NCI-H82 treated with DMSO at 0.1 percent for 48 hours (cell line): ENCODE measurements at regions not wholly inside any gene's neighbourhood (a gene's known extent, or its start where the extent isn't known, plus 50 kb on each side); places are given as distances from the start of the nearest gene placed in this dataset.
"Not testable (repeated sequence)": the region's sequence is repeated elsewhere in the genome, so short reads cannot be mapped to it uniquely, and the experiment has no call there.

Experiments used
- DNase-seq: peaks from one replicate; lab custom pipeline; 2025; ENCODE audit not compliant: unreplicated experiment; lab: John Stamatoyannopoulos, UW

DNA sequence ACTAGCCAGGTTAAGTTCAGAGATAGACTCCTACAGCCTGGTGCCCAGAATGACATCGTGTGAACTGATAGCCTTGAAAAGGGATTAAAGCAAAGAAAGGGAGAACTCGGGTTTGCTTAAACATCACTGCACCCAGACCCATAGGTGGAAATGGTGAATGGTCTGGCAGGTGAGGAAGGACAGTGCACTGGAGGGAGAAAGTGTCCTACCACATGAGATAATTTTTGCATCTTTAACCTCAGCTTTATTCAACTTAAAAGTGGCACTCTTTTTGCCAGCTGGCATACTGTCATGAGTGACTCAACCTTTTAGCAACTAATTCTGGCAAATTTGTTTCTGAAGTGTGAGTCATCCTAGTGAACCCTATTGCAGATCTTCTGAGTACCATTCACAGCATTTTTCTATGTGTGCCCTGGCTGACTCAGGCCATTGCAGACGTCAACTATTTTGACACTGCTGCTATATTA, 53.0 kb upstream of the DAPP1 start:
- DNase-seq, result no peak

DNA sequence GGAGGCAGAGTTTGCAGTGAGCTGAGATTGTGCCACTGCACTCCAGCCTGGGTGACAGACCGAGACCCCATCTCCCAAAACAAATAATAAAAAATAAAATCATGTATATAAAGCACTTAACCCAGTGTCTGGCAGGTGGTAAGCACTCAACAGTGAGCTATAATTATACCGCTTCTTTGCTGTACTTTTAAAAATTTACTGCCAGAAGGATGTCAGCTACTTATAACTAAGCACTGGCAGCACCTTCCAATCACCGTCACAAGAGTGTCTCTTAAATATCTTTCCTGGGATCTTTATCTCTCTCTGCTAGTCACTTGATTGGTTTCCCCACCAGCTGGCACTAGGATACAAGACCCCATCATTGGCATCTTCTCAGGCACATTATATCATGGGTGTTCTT, 53.9 kb upstream of the DAPP1 start:
- DNase-seq, result no peak

DNA sequence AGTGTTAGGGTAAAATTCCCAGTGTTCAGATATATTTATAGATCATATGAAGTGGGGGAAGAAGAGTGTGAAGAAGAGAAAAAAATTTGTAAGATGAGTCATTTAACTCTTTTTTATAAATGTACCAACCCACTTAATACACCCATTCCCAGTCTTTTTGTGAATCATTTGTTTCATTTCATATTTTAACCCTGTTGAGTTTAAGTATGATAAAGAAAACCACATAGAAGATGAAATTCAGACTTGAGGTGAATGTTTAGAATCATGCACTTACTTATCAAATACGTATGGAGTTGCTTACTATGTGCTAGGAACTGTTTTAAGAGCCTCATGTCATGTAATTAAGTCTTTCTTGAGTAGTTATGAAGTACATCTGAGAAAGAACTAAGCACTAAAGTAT, 56.6 kb upstream of the DAPP1 start:
- DNase-seq, result no peak

DNA sequence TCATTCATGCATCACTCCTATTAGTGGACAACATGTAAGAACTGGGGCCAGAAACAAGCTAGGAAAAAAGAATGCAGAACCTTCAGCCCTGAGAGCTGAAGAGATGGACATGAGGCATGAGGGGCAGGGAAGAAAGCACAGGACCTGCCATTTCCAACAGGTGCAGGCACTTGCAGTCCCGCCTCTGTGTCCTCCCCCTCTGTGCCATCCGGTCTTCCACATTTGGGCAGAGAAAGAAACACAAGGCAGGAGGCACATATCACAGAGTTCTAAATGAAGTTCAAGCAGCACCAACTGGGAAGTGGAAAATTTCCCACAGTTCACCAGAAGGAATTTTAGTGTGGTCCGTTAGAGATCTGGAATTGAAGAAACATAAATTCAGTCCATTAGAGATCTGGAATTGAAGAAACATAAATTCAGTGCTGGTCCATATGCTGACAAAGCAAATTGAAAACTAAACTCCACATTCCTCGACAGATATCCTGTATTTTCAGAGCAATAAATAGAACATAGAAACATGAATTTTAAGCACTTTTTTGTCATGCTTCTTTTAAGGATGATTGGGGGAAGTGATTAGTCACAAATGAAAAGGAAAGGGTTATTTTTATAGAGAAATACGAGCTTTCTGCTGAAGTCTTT, 57.2 kb upstream of the DAPP1 start:
- DNase-seq, result no peak

DNA sequence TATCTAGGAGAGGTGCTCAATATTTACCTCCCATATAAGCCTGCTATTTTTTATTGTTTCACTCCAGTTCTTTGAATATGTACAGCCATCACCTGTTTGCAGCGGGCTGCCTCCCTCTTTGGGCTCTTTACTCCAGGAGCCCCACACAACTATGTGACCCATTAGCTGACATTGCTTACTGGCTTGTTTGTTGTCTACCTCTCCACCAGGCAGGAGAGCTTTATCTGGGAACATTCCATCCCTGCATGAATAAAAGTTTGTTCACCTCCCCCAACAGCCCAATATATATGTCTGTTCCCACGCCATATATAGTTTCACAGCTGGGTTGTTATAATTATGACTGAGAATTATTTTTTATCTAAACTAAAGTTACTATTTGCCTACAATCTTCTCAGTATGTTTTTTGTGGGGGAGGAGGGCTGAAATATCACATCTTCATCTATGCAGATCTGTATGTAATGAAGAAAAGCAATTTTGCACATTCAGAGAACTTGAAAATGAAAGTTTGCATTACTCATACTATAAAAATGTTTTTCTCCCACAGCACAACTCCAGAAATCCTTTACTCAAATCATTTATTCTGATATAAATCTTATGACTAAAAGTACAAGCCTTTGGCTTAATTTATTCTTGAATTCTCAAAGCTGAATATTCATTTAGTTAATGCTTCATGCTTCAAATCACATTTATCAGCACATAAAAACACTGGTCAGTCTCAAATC, 61.2 kb upstream of the DAPP1 start:
- no peak for DNase-seq

DNA sequence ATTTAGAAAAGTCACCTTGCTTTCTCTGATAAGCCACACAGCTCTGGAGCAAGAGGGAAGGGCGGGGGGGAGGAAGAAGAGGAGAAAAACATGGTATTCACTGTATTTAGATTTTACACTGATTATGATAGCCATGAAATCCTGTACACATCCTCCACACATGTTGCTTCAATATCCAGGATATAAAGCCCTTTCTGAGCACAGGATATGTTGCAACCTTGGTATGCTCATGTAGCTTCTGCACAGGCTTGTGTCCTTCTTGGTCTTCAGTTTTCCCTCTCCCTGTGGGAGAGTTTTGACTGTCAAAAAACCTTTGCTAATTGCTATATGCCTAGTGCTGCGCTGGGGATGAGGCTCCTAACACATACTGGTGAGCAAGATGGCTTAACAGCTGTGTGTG, 61.9 kb upstream of the DAPP1 start:
- no peak for DNase-seq

DNA sequence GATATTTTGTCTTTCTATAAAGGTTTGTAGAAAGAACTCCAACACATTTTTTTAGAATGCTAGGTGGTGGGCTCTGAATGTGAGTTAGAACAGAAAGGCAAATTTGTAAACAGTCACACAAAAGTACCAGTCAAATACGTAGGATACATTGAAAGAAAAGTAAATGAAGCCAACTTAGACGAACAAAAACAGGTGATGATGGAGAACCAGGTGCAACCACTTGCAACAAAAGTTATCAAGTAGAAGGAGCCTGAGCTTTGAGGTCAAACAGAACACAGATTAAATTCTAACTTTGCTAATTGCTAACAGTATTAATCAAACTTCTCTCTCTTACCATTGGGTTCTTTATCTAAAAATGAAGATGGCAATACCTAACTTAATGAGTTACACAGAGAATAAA, 62.7 kb upstream of the DAPP1 start:
- no peak for DNase-seq

DNA sequence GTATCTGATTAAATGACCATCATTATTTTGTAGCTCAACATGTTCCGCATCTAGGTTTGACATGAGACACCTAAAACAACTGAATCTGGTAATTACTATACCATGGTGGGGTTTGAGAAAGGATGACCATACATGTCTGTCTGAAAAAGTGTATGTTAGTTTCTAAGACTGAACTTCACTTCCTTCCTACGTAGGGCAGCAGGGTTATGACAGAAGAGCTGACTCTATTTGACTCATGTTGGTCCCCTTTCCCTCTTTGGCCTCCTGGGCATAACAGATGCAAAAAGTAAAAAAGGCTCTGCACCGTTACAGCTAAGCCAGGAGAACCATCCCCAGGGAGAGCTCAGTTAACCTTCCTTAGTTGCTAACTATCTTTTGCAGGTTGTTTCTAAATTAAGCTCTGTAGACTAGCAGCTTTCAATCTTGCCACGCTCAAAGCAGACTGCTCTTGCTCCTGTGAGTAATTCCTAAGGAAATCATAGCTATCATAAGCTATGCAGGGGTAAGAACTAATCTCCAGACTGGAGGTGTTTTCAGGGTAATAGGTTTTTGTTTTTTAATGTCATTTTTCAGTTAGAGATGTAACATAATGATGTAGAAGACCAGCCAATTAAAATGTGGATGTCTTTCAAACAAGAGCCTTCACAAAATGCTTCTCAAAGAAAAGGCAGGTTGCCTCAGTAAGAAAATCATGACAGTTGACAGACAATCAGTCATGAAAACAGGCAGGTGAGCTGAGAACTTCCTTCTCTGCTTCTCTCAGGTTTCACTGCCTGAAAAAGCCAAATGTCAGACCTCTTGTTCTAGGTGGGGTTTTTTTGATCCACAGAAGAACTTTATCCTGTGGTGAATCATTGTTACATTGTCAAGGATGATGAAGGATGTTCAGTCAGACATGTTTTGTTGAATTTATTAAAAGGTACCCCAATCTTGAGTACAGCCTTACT, 66.9 kb upstream of the DAPP1 start:
- DNase-seq, result no peak

DNA sequence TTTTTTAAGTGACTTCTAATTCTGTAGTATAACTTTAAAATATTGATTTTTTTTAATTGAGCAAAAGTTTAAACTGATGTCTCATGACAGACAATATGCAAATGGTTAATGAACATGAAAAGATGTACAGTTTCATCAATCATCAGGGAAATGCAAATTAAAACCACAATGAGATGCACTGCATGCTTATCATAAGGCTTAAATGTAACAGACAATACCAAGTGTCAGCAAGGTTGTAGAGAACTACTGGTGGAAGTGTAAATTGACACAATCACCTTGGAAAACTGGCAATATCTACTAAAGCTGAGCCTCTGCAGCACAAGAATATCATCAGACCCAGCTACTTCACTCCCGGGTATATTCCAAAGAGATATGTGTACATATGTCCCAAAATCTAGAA, 70.2 kb upstream of the DAPP1 start:
- no peak for DNase-seq

DNA sequence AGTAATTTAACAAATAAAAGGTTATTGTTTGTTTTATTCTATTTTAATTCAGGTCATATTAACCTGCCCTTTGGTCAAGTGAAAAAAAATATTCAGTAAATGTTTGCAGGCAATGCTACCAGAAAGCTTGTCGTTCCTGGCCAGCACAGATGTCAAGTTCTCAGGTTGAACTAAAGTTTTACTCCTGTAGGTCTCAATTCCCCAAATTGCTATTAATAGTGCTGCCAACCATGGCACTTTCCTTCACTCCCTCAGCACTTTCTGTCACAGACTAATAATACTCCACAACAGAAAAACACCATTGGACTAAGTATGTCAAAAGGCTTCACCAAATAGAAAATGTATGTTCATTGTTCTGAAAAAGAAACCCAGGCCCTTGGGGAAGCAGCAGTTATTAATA, 79.2 kb upstream of the C4orf54 start:
- no peak for DNase-seq

DNA sequence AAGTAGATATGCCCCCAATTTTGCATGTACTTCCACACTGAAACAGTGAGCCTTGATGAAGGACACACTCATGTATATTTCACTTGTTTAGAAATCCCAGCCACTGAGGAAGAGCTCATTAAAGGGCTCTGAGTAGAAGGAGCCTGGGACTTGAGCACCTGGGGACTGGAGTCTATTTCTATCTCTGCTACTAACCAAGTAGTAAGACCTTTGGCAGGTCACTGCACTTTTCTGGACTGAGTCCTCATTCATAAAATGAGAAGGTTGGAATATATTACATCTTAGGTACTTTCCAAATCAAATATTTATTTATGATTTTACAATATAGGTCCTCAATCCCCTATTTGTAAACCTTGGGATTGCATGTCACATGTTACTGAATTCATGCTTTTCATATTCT, 78.2 kb upstream of the C4orf54 start:
- no peak for DNase-seq

DNA sequence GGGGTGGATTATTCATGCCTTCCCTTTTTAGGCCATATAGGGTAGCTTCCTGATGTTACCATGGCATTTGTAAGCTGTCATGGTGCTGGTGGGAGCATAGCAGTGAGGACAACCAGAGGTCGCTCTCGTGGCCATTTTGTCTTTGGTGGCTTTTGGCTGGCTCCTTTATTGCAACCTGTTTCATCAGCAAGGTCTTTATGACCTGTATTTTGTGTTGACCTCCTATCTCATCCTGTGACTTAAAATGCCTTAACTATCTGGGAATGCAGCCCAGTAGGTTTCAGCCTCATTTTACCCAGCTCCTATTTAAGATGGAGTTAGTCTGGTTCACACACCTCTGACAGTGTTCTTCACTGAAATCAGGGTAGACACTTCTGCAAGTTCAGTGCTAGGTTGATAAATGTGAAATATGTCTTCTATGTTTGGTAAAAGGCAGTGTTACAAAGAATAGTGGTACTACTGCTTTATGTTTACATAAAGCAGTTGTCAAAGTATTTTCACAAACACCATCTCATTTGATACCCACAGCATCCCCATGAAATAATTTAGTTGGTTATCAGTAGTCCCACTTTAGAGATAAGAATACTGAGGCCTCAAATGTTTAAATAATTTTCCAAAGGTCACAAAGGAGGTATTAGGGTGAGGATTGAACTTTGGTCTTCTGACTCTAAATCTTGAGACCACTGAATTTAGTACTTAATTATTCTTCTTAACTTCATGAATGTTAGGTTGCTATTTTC, 77.1 kb upstream of the C4orf54 start:
- DNase-seq, result no peak

DNA sequence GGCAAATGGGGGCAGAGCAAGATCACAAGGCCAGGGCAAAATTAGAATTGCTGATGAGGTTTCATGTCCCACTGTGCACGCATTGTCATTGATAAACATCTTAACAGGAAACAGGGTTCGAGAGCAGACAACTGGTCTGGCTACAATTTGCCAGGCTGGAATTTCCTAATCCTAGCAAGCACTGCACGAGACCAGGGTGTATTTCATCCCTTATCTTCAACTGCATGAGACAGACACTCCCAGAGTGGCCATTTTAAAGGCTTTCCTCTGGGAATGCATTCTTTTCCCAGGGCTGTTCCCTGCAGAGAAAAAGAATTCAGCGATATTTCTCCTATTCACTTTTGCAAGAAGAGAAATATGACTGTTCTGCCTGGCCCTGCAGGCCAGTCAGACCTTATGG, 75.8 kb upstream of the C4orf54 start:
- DNase-seq, result not testable (repeated sequence)

DNA sequence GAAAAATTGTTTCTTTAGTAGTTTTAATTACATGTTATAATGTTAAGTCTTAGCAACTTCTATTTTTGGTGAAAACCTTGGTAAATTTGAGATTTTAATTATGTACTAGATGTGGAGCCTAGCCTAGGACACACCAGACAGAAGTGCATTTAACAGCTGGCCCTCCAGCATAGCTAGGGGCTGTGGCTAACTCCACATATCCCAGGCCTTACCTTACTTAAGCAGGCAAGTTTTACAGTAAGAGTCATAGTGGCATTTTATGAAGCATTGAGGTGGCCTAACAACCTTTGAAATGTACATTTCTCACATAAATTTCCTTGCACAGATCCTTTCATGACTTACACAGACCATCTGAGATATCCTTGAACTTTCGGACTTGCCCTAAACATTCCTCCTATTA, 71.6 kb upstream of the C4orf54 start:
- no peak for DNase-seq

DNA sequence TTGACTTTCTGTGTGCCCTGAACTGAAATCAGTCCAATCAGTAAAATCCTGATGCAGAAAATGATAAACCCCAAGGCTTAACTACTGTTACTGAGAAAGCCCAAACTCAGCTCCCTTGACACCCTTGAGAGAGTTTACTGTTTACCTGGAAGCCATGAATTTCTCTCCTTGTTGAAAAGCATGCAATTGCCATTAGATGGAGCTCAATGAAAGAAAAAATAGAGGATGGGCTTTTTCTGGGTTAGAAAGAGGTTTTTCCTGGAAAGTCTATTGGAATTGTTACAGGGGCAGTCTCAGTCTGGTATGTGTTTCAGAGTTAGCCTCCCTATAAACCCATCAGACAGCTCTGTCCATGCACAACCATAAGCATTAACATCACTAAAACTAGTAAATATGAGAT, 66.4 kb upstream of the C4orf54 start:
- DNase-seq, result no peak

DNA sequence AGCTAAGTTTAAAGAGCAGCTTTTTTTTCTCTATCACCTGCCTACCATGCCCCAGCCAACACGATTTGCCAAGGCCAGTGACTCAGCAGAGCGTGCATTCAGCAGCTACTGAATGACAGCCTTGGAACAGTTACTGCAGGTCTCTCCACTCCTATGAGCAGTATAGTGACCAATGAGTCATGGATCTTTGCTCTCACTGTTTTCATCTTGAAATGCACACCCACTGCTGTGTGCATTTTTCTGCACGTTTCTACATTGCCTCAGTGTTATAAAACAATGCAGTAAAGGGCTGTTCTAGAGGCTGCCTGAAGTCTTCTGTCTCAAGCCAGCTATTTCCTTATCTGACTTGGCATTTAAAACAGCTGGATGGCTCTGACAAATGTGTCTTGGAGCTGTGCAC, 66.0 kb upstream of the C4orf54 start:
- no peak for DNase-seq

DNA sequence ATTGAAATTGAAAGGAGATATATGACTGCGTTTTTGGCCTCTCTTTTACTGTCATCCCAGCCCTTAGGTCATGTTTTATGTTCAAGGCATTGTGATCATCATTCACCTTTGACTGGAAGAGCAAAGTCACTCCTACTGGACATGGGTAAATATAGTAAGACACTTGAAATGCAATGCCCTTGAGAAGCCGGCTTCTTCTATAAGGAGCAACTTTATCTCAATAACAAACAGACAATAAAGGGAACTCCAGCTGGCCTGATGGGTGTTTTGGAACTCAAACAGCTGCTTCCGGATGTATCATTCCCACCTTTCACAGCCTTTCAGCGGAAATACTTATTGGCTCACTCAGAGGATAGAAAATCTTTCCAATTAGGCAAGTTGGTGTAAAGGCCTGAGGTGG, 65.1 kb upstream of the C4orf54 start:
- DNase-seq, result no peak

DNA sequence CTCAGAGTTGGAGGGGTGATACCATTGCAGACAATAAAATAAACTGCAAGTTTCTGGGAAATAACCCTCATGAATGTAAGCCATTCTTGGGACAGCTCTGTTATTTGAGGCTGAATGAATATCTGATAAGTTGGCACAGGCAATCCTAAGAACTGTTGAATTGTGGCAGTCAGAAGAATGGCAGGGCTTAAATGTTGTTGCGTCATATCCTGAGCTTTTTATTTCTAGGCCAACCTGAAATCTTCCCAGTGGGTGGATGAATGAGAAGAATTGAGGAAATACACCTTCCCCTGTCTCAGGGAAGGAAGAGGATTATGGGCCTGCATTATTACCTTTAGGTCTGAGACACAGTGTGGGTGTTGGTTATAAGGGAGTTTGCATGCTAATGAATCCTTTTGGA, 64.4 kb upstream of the C4orf54 start:
- no peak for DNase-seq

DNA sequence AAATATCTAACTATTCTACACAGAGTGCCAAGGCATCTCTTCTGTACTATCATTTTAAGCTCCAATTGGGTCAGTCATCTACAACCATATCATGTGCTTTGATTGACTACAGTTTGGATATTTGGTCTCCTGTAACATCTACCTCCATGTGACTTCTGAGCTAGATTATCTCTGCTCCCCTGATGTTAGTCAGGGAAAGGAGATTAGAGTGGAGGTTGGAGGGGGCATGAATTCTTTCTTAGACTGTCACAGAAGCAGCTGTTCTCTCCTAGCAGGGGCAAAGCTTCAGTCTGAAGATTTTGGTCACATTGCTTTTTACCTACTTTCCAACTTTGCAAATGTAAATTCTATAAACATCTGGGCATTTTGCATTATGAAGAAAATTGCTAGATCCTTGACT, 62.6 kb upstream of the C4orf54 start:
- DNase-seq, result peak; percentile 65

DNA sequence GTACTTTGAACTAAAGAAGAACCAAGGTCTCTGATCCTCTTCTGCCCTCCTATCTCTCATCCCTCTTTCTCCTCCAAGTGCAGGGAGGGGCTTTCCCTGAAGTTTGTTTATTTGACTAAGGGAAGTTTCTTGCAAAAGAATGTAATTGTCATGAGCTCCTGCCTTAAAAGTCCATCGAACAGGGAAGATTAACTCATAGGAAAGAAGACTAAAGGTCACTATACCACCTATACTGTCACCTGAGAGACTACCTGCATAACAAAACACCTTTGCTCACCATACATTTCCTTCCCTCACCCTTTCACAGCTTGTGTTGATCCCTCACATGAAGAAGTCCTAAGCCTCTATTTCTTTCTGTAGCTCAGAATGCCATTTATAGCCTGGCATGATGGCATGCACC, 59.4 kb upstream of the C4orf54 start:
- no peak for DNase-seq

DNA sequence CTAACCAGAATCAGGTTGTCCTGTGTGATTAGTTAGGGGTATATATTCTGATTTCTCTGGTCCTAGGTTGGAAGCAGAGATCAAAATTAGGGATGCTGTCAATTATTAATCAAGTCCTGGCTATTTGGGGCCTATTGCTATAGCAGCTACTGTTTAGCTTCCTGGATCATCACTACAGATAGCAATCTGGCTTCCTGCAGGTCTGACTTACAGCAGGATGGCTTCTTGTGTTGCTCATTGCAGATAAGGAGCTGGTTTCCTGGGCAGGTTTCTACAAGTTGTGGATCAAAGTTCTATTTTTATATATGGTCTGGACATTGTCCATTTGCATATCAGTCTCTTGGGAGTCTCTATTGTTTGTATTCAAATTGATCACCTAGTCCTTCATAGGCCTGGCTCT, 57.7 kb upstream of the C4orf54 start:
- no peak for DNase-seq
